MM.1S (cell line): ENCODE measurements at regions not wholly inside any gene's neighbourhood (a gene's known extent, or its start where the extent isn't known, plus 50 kb on each side); places are given as distances from the start of the nearest gene placed in this dataset.

Experiments used
- CTCF ChIP-seq: fragments of 300-600 bp; sonication (generic); IDR thresholded peaks from 2 replicates; pipeline ENCODE4 v1.5.1; 2016; ENCODE audit warnings: antibody characterized with exemption, low read length, mixed read lengths
- EZH2 ChIP-seq: fragments of 300-600 bp; sonication (generic); optimal IDR thresholded peaks from 2 replicates; pipeline ENCODE3; 2017; ENCODE audit warnings: low read depth, mild to moderate bottlenecking, antibody characterized with exemption, low read length, mixed read lengths

GRCh38 chr20:47907031-47907675, 121.9 kb upstream of the SULF2 start:
- TF ChIP-seq CTCF (no peak), EZH2 (no peak)
